Left lung (tissue), 4 donors: ENCODE measurements at regions not wholly inside any gene's neighbourhood (a gene's known extent, or its start where the extent isn't known, plus 50 kb on each side); places are given as distances from the start of the nearest gene placed in this dataset.

Experiments used
- ATAC-seq: fragments of 200-7000 bp; cut with Tn5 transposase; one replicate; pipeline ENCODE4 v1.9.1; 2020; ENCODE audit warnings: moderate library complexity
- DNase-seq, 4 donors: peaks; one replicate each; pipeline ENCODE4 v3.0.0-alpha.2; 2013 to 2020
- H3K27ac ChIP-seq, 2 donors: fragments of 200-600 bp; sonication (generic) in 1 of 2; one replicate each; pipeline versions ENCODE4 v1.5.0 to v1.8.0; 2020 to 2021
- H3K27me3 ChIP-seq, 2 donors: fragments of 200-600 bp; sonication (generic) in 1 of 2; one replicate each; pipeline versions ENCODE4 v1.5.0 to v1.8.0; 2020 to 2021
- H3K36me3 ChIP-seq, 2 donors: fragments of 200-600 bp; sonication (generic) in 1 of 2; one replicate each; pipeline versions ENCODE4 v1.5.0 to v1.8.0; 2020 to 2021
- H3K4me1 ChIP-seq, 2 donors: fragments of 200-600 bp; one replicate each; pipeline ENCODE4 v1.8.0; 2021
- H3K4me3 ChIP-seq, 2 donors: fragments of 200-600 bp; sonication (generic) in 1 of 2; one replicate each; pipeline versions ENCODE4 v1.5.0 to v1.8.0; 2020 to 2021; ENCODE audit warnings: mild to moderate bottlenecking in 1 of 2
- H3K9me3 ChIP-seq, 2 donors: fragments of 200-600 bp; sonication (generic) in 1 of 2; one replicate each; pipeline versions ENCODE4 v1.5.0 to v1.8.0; 2020 to 2021
- intact Hi-C, 2 donors: fragments of 100-400 bp; cut with DNase I; formaldehyde crosslinking; loops; one replicate each; pipeline versions ENCODE4 v1.11.2 to v1.14.2; 2022
- TF ChIP-seq, protein P1 (sequence below), 2 donors: fragments of 200-600 bp; sonication (generic) in 1 of 2; IDR thresholded peaks; one replicate each; pipeline versions ENCODE4 v1.5.0 to v1.8.0; 2021; ENCODE audit warnings: antibody characterized with exemption in 2 of 2
- donor health status: DM: no; HTN: yes; CAD: no.
- donor health status: DM: no; HTN: no; CAD: no.

DNA sequence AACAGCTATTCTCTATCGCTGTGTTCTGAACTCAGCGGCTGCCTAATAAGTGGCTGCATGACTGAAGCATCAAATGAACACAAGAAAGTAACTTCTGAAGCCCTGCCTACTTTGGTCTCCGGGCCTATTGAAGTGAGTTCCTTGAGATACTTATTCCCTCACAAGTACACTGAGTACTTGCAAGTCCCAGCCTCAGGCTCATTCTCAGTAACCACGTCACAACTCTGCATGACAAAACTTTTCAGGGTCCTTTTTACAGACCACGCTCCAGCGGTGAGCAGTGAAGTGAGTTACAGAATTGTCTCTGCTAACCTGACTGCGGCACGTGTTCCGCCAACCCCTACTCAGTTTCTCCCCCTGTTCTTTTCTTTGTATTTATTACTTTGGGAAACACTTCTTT lies 1342.7 kb upstream of the ADGRL4 start:
- intact Hi-C loops, result no loop called here
- no peak overlapping the region for H3K27ac ChIP-seq
- DNase-seq (no peak), ATAC-seq (no peak)
- H3K9me3 ChIP-seq, result no peaks in the 10 kb centered on the region
- H3K36me3 ChIP-seq, result no peaks in the 10 kb centered on the region
- no peak overlapping the region for H3K4me3 ChIP-seq
- H3K27me3 ChIP-seq, result no peaks in the 10 kb centered on the region
- TF ChIP-seq, protein P1, sequence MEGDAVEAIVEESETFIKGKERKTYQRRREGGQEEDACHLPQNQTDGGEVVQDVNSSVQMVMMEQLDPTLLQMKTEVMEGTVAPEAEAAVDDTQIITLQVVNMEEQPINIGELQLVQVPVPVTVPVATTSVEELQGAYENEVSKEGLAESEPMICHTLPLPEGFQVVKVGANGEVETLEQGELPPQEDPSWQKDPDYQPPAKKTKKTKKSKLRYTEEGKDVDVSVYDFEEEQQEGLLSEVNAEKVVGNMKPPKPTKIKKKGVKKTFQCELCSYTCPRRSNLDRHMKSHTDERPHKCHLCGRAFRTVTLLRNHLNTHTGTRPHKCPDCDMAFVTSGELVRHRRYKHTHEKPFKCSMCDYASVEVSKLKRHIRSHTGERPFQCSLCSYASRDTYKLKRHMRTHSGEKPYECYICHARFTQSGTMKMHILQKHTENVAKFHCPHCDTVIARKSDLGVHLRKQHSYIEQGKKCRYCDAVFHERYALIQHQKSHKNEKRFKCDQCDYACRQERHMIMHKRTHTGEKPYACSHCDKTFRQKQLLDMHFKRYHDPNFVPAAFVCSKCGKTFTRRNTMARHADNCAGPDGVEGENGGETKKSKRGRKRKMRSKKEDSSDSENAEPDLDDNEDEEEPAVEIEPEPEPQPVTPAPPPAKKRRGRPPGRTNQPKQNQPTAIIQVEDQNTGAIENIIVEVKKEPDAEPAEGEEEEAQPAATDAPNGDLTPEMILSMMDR (IDR thresholded peaks at IDR 0.05), result no peak
- no peaks in the 10 kb centered on the region for H3K4me1 ChIP-seq

DNA sequence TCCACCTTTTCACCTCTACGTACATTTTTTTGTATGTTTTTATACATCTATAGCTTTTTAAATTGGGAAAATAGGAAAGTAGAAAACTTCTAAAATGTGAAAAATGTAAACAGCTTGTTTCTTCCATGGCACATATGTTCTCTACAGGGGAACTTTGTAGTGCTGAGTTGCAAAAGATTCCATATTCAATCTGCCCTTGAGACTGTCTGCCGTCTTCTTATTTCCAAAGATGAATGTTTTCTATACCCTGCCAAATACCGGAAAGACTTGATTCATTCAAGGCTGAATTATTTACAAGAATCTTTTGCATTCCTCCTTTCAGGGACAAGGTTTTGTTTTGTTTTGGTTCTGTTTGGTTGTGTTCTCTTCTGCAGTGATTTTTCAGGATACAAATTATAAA lies 1334.5 kb upstream of the ADGRL4 start:
- Histone ChIP-seq H3K36me3 (no peaks in the 10 kb centered on the region), H3K4me3 (no peak overlapping the region), H3K27me3 (no peaks in the 10 kb centered on the region), H3K27ac (no peak overlapping the region), H3K9me3 (peaks cover 0 to 12% of the 10 kb centered on the region in 2 donors), H3K4me1 (no peaks in the 10 kb centered on the region)
- ATAC-seq (no peak), DNase-seq (no peak)
- TF ChIP-seq, protein P1 (IDR thresholded peaks at IDR 0.05), result no peak
- intact Hi-C loops, result no loop called here

DNA sequence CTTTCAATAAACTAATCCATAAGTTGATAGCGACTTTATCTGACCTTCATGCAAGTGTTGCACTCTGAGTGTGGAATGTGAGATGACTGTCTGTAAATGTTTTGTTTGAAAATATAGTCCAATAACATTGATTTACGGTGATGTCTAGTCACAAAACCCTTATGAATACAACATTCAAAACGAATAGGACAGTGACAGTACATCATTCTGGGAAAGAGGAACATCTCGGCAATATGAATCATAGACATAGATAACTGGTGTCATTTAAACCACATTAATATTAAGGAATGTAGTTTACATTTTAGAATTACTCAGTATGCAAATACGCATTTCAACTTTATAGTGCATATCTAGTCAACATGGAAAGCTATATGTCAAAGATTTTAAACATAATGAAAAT lies 1311.6 kb upstream of the ADGRL4 start:
- no peaks in the 10 kb centered on the region for H3K4me1 ChIP-seq
- no peaks in the 10 kb centered on the region for H3K27me3 ChIP-seq
- DNase-seq (no peak), ATAC-seq (no peak)
- H3K9me3 ChIP-seq, result no peaks in the 10 kb centered on the region
- H3K36me3 ChIP-seq, result no peaks in the 10 kb centered on the region
- TF ChIP-seq, protein P1 (IDR thresholded peaks at IDR 0.05), result no peak
- intact Hi-C loops, result no loop called here
- no peak overlapping the region for H3K4me3 ChIP-seq
- no peak overlapping the region for H3K27ac ChIP-seq

DNA sequence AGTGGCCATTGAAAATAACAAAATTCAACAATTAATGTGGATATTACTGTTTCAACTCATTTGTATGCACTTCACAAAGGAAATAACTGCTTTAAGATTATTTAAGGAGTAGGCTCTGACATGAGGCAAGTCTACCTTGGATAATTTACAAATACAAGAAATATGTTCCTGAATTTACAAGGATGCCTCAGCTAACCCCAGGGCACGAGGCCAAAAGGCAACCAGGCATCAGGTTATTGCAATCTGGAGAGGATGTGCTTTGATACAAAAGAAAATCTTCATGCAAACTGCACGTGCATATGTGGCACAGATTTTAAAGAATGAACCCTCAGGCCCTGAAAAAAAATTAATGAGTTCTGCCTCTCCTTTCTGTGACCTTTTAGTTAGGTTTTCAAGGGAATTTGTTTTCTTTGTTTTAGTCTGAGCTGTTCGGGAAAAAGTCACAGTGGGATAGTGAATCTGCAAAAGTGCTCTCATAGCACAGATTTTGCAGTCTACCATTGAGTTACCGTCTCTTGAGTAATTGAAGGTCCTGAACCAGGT lies 1304.2 kb upstream of the ADGRL4 start:
- no peak overlapping the region for H3K4me3 ChIP-seq
- TF ChIP-seq, protein P1 (IDR thresholded peaks at IDR 0.05), result no peak
- ATAC-seq, result no peak
- no peaks in the 10 kb centered on the region for H3K27me3 ChIP-seq
- no peaks in the 10 kb centered on the region for H3K36me3 ChIP-seq
- DNase-seq, result no peak
- intact Hi-C loops, result no loop called here
- no peaks in the 10 kb centered on the region for H3K9me3 ChIP-seq
- H3K4me1 ChIP-seq, result no peaks in the 10 kb centered on the region
- H3K27ac ChIP-seq, result no peak overlapping the region

DNA sequence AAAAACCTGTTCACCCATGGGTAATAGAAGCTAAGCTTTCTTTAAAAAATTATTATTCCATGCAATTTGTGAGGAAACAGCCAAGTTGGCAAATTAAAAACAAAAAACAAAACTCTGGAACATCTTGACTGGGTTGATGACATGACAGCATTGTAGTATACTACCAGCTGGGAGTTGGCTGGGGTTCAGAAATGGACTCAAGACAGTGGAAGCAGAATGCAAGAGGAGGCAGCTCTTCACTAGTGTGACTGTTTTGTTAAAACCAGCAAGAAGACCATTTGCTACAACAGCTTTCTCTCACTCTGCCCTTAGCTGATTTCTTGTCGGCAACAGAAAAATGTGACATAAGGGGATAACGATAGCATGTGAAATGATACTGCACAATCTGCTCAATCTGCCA lies 1298.9 kb upstream of the ADGRL4 start:
- Histone ChIP-seq H3K9me3 (no peaks in the 10 kb centered on the region), H3K27me3 (no peaks in the 10 kb centered on the region), H3K4me3 (no peak overlapping the region), H3K36me3 (no peaks in the 10 kb centered on the region), H3K27ac (no peak overlapping the region), H3K4me1 (no peaks in the 10 kb centered on the region)
- intact Hi-C loops, result no loop called here
- peak in 1 of 4 donors; percentile 2 for DNase-seq
- TF ChIP-seq, protein P1 (IDR thresholded peaks at IDR 0.05), result no peak
- no peak for ATAC-seq
